ENCODE measurements at regions not wholly inside any gene's neighbourhood (a gene's known extent, or its start where the extent isn't known, plus 50 kb on each side); places are given as distances from the start of the nearest gene placed in this dataset.

GRCh38 chr12:125197326-125197725, 132.1 kb downstream of the AACS start:
- Histone ChIP-seq H3K4me1 (ENCODE audit: insufficient read depth, low read length, poor library complexity, severe bottlenecking) (peaks cover 18% of the 10 kb centered on the region), H4K20me1 (ENCODE audit: insufficient read depth, low read length) (no peaks in the 10 kb centered on the region), H3K27ac (ENCODE audit: low read depth, low read length, poor library complexity, severe bottlenecking) (no peak overlapping the region), H2AFZ (ENCODE audit: low read length) (no peak overlapping the region), H3K79me2 (ENCODE audit: insufficient read depth, low read depth, low read length) (no peaks in the 10 kb centered on the region), H3K4me3 (ENCODE audit: low read depth, low read length, poor library complexity, severe bottlenecking) (no peak overlapping the region), H3K36me3 (ENCODE audit: insufficient read depth, low read length) (no peaks in the 10 kb centered on the region), H3K4me2 (ENCODE audit: low read length) (no peak overlapping the region), H3K9me3 (ENCODE audit: low read length) (no peaks in the 10 kb centered on the region), H3K9me2 (ENCODE audit: insufficient read depth, low read length) (no peaks in the 10 kb centered on the region)
- no peak for DNase-seq (ENCODE audit: low spot score)
- ChIA-PET POLR2A (interaction anchor here (1.1 kb wide), 1 partner anchor 150 kb away, joined by 3 read pairs; no protein-coding TSS in a partner anchor), CTCF (ENCODE audit: unreplicated experiment) (no interaction called here)
- TF ChIP-seq EZH2phosphoT487 (IDR thresholded peaks at IDR 0.05; ENCODE audit: borderline replicate concordance, low read depth, low read length) (no peak), CTCF (conservative IDR thresholded peaks at IDR 0.05; ENCODE audit: low read length) (no peak)
- intact Hi-C loops (cut with micrococcal nuclease; ENCODE audit: unreplicated experiment): no loop called here
- no TSS peak for BruUV-seq (replicated peaks)

- intact Hi-C loops (cut with micrococcal nuclease; ENCODE audit: unreplicated experiment): no loop called here
- H3K27ac ChIP-seq (ENCODE audit: low read depth, low read length, poor library complexity, severe bottlenecking): no peak overlapping the region
- no peaks in the 10 kb centered on the region for H3K79me2 ChIP-seq (ENCODE audit: insufficient read depth, low read depth, low read length)
- DNase-seq (ENCODE audit: low spot score): no peak
- no TSS peak for BruUV-seq (replicated peaks)
- no peaks in the 10 kb centered on the region for H3K9me3 ChIP-seq (ENCODE audit: low read length)
- peaks cover 17% of the 10 kb centered on the region for H3K4me1 ChIP-seq (ENCODE audit: insufficient read depth, low read length, poor library complexity, severe bottlenecking)
- ChIA-PET POLR2A (interaction anchor here (0.9 to 1.1 kb wide), 2 partner anchors 149 to 185 kb away, joined by 3 read pairs; no protein-coding TSS in a partner anchor), CTCF (ENCODE audit: unreplicated experiment) (no interaction called here)
- H3K4me3 ChIP-seq (ENCODE audit: low read depth, low read length, poor library complexity, severe bottlenecking): no peak overlapping the region
- no peaks in the 10 kb centered on the region for H4K20me1 ChIP-seq (ENCODE audit: insufficient read depth, low read length)
- H3K4me2 ChIP-seq (ENCODE audit: low read length): no peak overlapping the region
- no peaks in the 10 kb centered on the region for H3K36me3 ChIP-seq (ENCODE audit: insufficient read depth, low read length)
- TF ChIP-seq EZH2phosphoT487 (IDR thresholded peaks at IDR 0.05; ENCODE audit: borderline replicate concordance, low read depth, low read length) (no peak), CTCF (conservative IDR thresholded peaks at IDR 0.05; ENCODE audit: low read length) (0 out of 2 replicates have a peak, but pooled peaks have one; percentile 26)
- H3K9me2 ChIP-seq (ENCODE audit: insufficient read depth, low read length): no peaks in the 10 kb centered on the region
- no peak overlapping the region for H2AFZ ChIP-seq (ENCODE audit: low read length)
Observed at GRCh38 chr12:125198652-125199051, 133.4 kb downstream of the AACS start.

GRCh38 chr12:125201090-125201489, 135.9 kb downstream of the AACS start:
- Histone ChIP-seq H3K4me2 (ENCODE audit: low read length) (no peak overlapping the region), H2AFZ (ENCODE audit: low read length) (no peak overlapping the region), H4K20me1 (ENCODE audit: insufficient read depth, low read length) (no peaks in the 10 kb centered on the region), H3K36me3 (ENCODE audit: insufficient read depth, low read length) (no peaks in the 10 kb centered on the region), H3K27ac (ENCODE audit: low read depth, low read length, poor library complexity, severe bottlenecking) (no peak overlapping the region), H3K4me3 (ENCODE audit: low read depth, low read length, poor library complexity, severe bottlenecking) (no peak overlapping the region), H3K4me1 (ENCODE audit: insufficient read depth, low read length, poor library complexity, severe bottlenecking) (peaks cover 17% of the 10 kb centered on the region), H3K9me2 (ENCODE audit: insufficient read depth, low read length) (no peaks in the 10 kb centered on the region), H3K79me2 (ENCODE audit: insufficient read depth, low read depth, low read length) (no peaks in the 10 kb centered on the region), H3K9me3 (ENCODE audit: low read length) (no peaks in the 10 kb centered on the region)
- no TSS peak for BruUV-seq (replicated peaks)
- TF ChIP-seq CTCF (conservative IDR thresholded peaks at IDR 0.05; ENCODE audit: low read length) (no peak), EZH2phosphoT487 (IDR thresholded peaks at IDR 0.05; ENCODE audit: borderline replicate concordance, low read depth, low read length) (no peak)
- POLR2A ChIA-PET: interaction anchor here (0.5 to 0.9 kb wide), 2 partner anchors 96 to 272 kb away, joined by 4 to 6 read pairs; no protein-coding TSS in a partner anchor
- DNase-seq (ENCODE audit: low spot score): no peak
- CTCF ChIA-PET (ENCODE audit: unreplicated experiment): no interaction called here
- intact Hi-C loops (cut with micrococcal nuclease; ENCODE audit: unreplicated experiment): no loop called here
